Hepatocyte (in vitro differentiated cells): ENCODE measurements at regions not wholly inside any gene's neighbourhood (a gene's known extent, or its start where the extent isn't known, plus 50 kb on each side); places are given as distances from the start of the nearest gene placed in this dataset.

Source experiments
- CTCF ChIP-seq: fragments of 200-600 bp; sonication (generic); IDR thresholded peaks from 2 replicates; pipeline ENCODE4 v1.5.1; 2016; ENCODE audit warnings: antibody characterized with exemption, mild to moderate bottlenecking; ENCODE audit not compliant: poor library complexity
- EZH2 ChIP-seq: fragments of 200-600 bp; sonication (generic); IDR thresholded peaks from 2 replicates; pipeline ENCODE4 v1.6.1; 2016; ENCODE audit warnings: antibody characterized with exemption, mild to moderate bottlenecking, borderline replicate concordance

GRCh38 chr5:114308508-114308907 is 53.4 kb upstream of the KCNN2 start:
- TF ChIP-seq EZH2, result no peak
- TF ChIP-seq CTCF, result no peak
